ENCODE measurements at regions not wholly inside any gene's neighbourhood (a gene's known extent, or its start where the extent isn't known, plus 50 kb on each side); places are given as distances from the start of the nearest gene placed in this dataset.
A peak's percentile ranks its signal among the peaks of the same experiment; 100 is the strongest.

GRCh38 chr2:199707593-199708185 is 143.3 kb downstream of the FTCDNL1 start:
- H3K4me3 ChIP-seq (ENCODE audit: low read length), result no peak overlapping the region
- DNase-seq (ENCODE audit: low read depth, low spot score), result no peak

GRCh38 chr2:199705538-199705937 is 145.5 kb downstream of the FTCDNL1 start:
- no peak overlapping the region for H3K4me3 ChIP-seq (ENCODE audit: low read length)
- DNase-seq (ENCODE audit: low read depth, low spot score), result no peak

- peak; percentile 32 for DNase-seq (ENCODE audit: low read depth, low spot score)
- no peak overlapping the region for H3K4me3 ChIP-seq (ENCODE audit: low read length)
These were observed 146.4 kb downstream of the FTCDNL1 start for GRCh38 chr2:199704358-199705238.

- no peak overlapping the region for H3K4me3 ChIP-seq (ENCODE audit: low read length)
- no peak for DNase-seq (ENCODE audit: low read depth, low spot score)
These were observed 147.8 kb downstream of the FTCDNL1 start for GRCh38 chr2:199703199-199703598.

GRCh38 chr2:199697469-199697868 is 153.5 kb downstream of the FTCDNL1 start:
- no peak for DNase-seq (ENCODE audit: low read depth, low spot score)
- no peak overlapping the region for H3K4me3 ChIP-seq (ENCODE audit: low read length)

- no peak overlapping the region for H3K4me3 ChIP-seq (ENCODE audit: low read length)
- DNase-seq (ENCODE audit: low read depth, low spot score), result no peak
These were observed 154.9 kb downstream of the FTCDNL1 start for GRCh38 chr2:199696048-199696447.

GRCh38 chr2:199693861-199694260 is 157.1 kb downstream of the FTCDNL1 start:
- H3K4me3 ChIP-seq (ENCODE audit: low read length), result no peak overlapping the region
- no peak for DNase-seq (ENCODE audit: low read depth, low spot score)

- no peak overlapping the region for H3K4me3 ChIP-seq (ENCODE audit: low read length)
- no peak for DNase-seq (ENCODE audit: low read depth, low spot score)
These were observed 158.5 kb downstream of the FTCDNL1 start for GRCh38 chr2:199692489-199692888.

GRCh38 chr2:199690225-199690624 is 160.8 kb downstream of the FTCDNL1 start:
- no peak overlapping the region for H3K4me3 ChIP-seq (ENCODE audit: low read length)
- DNase-seq (ENCODE audit: low read depth, low spot score), result no peak

GRCh38 chr2:199685669-199686068 is 165.3 kb downstream of the FTCDNL1 start:
- DNase-seq (ENCODE audit: low read depth, low spot score), result peak; percentile 66
- H3K4me3 ChIP-seq (ENCODE audit: low read length), result no peak overlapping the region

- H3K4me3 ChIP-seq (ENCODE audit: low read length), result no peak overlapping the region
- DNase-seq (ENCODE audit: low read depth, low spot score), result peak; percentile 27
These were observed 166.2 kb downstream of the FTCDNL1 start for GRCh38 chr2:199684832-199685231.

- no peak for DNase-seq (ENCODE audit: low read depth, low spot score)
These were observed 166.8 kb downstream of the FTCDNL1 start for GRCh38 chr2:199684168-199684567.

GRCh38 chr2:199682001-199682400 is 169.0 kb downstream of the FTCDNL1 start:
- no peak for DNase-seq (ENCODE audit: low read depth, low spot score)
- H3K4me3 ChIP-seq (ENCODE audit: low read length), result no peak overlapping the region

More at GRCh38 chr2:199684168-199684567, 166.8 kb downstream of the FTCDNL1 start:
- no peak overlapping the region for H3K4me3 ChIP-seq (ENCODE audit: low read length)

- DNase-seq (ENCODE audit: low read depth, low spot score), result no peak
These were observed 170.5 kb downstream of the FTCDNL1 start for GRCh38 chr2:199680482-199680881.

GRCh38 chr2:199679883-199680282 is 171.1 kb downstream of the FTCDNL1 start:
- no peak for DNase-seq (ENCODE audit: low read depth, low spot score)
- H3K4me3 ChIP-seq (ENCODE audit: low read length), result no peak overlapping the region

More at GRCh38 chr2:199680482-199680881, 170.5 kb downstream of the FTCDNL1 start:
- no peak overlapping the region for H3K4me3 ChIP-seq (ENCODE audit: low read length)

- DNase-seq (ENCODE audit: low read depth, low spot score), result no peak
- H3K4me3 ChIP-seq (ENCODE audit: low read length), result no peak overlapping the region
These were observed 173.1 kb downstream of the FTCDNL1 start for GRCh38 chr2:199677881-199678280.

- no peak overlapping the region for H3K4me3 ChIP-seq (ENCODE audit: low read length)
- no peak for DNase-seq (ENCODE audit: low read depth, low spot score)
These were observed 182.3 kb downstream of the FTCDNL1 start for GRCh38 chr2:199668645-199669044.

- H3K4me3 ChIP-seq (ENCODE audit: low read length), result no peak overlapping the region
- DNase-seq (ENCODE audit: low read depth, low spot score), result no peak
These were observed 187.8 kb downstream of the FTCDNL1 start for GRCh38 chr2:199663157-199663556.

GRCh38 chr2:199662255-199662654 is 188.7 kb downstream of the FTCDNL1 start:
- H3K4me3 ChIP-seq (ENCODE audit: low read length), result no peak overlapping the region
- no peak for DNase-seq (ENCODE audit: low read depth, low spot score)

GRCh38 chr2:199660167-199660566 is 190.8 kb downstream of the FTCDNL1 start:
- H3K4me3 ChIP-seq (ENCODE audit: low read length), result no peak overlapping the region
- no peak for DNase-seq (ENCODE audit: low read depth, low spot score)
